ENCODE measurements at regions not wholly inside any gene's neighbourhood (a gene's known extent, or its start where the extent isn't known, plus 50 kb on each side); places are given as distances from the start of the nearest gene placed in this dataset.
"Not testable (repeated sequence)": the region's sequence is repeated elsewhere in the genome, so short reads cannot be mapped to it uniquely, and the experiment has no call there.

DNA sequence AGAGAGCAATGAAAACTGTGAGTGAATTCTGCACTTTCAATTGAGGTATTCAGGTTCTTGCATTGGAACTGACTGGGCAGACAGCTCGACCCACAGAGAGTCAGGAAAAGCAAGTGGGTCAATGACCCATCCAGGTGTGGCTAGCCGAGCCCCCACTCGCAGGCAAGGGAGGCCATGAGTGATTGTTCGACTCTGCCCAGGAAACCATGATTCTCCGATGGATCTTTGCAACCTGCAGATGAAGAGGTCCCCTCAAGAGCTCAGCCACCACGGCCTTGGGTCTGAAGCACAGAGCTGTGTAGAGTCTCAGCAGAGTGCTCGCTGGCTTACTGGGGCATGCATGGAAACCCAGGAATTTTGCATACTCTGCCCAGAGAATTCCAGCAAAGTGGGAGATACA, 4215.4 kb upstream of the OR11H1 start:
- TF ChIP-seq POLR2A (IDR thresholded peaks at IDR 0.05), result not testable (repeated sequence)
- TF ChIP-seq, protein P1, sequence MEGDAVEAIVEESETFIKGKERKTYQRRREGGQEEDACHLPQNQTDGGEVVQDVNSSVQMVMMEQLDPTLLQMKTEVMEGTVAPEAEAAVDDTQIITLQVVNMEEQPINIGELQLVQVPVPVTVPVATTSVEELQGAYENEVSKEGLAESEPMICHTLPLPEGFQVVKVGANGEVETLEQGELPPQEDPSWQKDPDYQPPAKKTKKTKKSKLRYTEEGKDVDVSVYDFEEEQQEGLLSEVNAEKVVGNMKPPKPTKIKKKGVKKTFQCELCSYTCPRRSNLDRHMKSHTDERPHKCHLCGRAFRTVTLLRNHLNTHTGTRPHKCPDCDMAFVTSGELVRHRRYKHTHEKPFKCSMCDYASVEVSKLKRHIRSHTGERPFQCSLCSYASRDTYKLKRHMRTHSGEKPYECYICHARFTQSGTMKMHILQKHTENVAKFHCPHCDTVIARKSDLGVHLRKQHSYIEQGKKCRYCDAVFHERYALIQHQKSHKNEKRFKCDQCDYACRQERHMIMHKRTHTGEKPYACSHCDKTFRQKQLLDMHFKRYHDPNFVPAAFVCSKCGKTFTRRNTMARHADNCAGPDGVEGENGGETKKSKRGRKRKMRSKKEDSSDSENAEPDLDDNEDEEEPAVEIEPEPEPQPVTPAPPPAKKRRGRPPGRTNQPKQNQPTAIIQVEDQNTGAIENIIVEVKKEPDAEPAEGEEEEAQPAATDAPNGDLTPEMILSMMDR (IDR thresholded peaks at IDR 0.05), result not testable (repeated sequence)

All from body of pancreas (tissue), 4 donors.